Fibroblast of pulmonary artery (primary cell): ENCODE measurements at regions not wholly inside any gene's neighbourhood (a gene's known extent, or its start where the extent isn't known, plus 50 kb on each side); places are given as distances from the start of the nearest gene placed in this dataset.

Source experiments
- DNase-seq: peaks from one replicate; pipeline ENCODE4 v3.0.0-alpha.2; 2010; ENCODE audit warnings: low read depth
- H3K4me3 ChIP-seq: replicated peaks from 2 replicates; pipeline ENCODE4 v1.5.1; 2011; ENCODE audit warnings: low read depth, mild to moderate bottlenecking, control low read depth, low read length, moderate library complexity
- TF ChIP-seq, protein P1 (sequence below): IDR thresholded peaks from 2 replicates; pipeline ENCODE4 v1.5.1; 2011; ENCODE audit warnings: mild to moderate bottlenecking, control low read depth, low read length, inconsistent platforms; ENCODE audit errors: missing control alignments

DNA sequence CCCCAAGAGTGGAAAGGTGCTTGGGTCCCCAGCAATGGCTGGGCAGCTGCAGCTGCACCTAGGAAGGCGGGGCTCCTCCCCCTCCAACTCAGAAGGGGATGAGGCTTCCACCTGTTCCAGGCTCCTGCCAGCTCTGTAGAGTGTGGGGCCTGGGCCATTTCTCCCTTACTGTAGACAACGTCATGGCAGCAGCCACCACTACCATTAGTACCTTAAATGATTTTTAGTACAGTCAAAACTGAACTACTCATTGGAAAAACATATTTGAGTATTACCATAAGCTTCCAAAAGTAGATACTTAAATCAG, 1274.2 kb upstream of the GBE1 start:
- no peak for DNase-seq
- TF ChIP-seq, protein P1, sequence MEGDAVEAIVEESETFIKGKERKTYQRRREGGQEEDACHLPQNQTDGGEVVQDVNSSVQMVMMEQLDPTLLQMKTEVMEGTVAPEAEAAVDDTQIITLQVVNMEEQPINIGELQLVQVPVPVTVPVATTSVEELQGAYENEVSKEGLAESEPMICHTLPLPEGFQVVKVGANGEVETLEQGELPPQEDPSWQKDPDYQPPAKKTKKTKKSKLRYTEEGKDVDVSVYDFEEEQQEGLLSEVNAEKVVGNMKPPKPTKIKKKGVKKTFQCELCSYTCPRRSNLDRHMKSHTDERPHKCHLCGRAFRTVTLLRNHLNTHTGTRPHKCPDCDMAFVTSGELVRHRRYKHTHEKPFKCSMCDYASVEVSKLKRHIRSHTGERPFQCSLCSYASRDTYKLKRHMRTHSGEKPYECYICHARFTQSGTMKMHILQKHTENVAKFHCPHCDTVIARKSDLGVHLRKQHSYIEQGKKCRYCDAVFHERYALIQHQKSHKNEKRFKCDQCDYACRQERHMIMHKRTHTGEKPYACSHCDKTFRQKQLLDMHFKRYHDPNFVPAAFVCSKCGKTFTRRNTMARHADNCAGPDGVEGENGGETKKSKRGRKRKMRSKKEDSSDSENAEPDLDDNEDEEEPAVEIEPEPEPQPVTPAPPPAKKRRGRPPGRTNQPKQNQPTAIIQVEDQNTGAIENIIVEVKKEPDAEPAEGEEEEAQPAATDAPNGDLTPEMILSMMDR, result no peak
- no peak overlapping the region for H3K4me3 ChIP-seq

DNA sequence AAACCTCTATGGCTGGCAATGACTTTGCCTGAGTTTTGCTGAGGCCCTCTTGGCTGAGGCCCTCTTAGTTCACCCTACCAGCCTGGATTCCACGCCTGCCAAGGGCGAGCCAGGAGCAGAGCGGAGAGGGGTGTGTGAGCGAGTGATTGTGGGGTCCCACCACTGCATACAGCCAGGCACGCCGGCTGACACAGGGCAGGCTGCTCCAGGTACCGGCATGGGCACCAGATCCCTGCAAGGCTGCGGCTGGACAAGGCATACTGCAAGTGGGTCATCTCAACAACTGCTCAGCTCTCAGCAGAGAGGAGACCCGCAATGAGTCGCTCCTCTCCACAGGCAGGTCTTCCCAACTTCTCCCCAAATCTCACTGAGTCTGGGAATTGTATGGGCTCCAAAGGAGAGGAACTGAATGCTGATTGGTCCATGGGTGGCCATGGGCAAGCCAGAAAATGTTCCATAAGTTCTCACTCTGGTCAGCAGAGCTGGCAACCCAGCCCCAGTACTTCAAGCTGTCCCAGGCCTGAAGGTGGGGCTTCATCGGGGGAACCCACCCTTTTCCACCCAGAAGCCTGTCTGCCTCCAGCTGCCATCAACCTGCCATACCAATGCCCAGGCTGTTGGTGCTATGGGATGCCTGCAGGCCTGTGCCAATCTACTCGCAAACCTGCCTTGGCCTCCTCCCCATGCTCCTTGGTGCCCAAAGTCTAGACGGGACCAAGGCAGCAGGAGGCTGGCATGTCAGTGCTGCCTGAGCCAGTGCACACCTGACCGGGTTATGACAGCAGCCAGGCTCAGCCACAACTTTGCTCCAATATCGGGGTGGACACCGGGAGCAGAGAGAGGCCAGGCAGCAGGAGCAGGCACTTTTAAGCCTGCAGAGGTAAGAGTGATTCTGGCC, 1273.6 kb upstream of the GBE1 start:
- TF ChIP-seq, protein P1, result no peak
- H3K4me3 ChIP-seq, result no peak overlapping the region
- DNase-seq, result no peak

DNA sequence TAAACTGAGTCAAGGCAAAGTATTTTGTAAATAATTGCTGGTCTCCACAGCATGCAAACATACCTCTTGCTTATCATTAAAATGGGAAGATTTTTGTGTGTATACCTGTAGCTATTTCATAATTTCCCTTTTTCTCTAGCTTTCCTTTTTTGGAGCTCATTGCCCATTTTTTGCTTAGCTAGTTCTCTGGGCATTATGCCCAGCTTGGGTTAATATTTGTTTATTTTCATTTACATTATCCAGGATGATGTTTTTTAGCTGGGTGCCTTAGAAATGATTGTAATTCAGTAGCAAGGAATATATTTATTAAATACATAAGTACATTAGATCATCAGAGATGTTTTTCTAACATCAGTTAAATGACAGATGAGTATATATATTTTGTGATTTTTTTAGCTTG, 1271.7 kb upstream of the GBE1 start:
- TF ChIP-seq, protein P1, result no peak
- DNase-seq, result no peak
- H3K4me3 ChIP-seq, result no peak overlapping the region

DNA sequence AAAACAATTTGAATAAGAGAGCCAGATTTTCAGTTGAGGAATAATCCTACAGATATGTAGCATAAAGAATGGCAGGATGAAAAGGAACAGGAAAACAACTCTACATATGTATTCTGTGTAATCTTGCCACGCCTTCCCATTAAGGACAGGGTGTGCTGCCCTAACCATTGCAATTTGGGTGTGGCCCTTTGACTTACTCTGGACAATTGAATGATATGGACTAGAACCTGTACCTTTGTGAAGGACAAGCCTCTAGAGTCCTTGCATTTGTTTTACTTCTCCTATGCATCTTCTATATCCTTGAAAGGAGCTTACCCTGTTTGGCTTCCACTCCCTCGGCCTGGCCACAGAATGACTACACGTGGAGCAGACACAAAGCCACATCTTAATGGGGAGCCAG, 1261.6 kb upstream of the GBE1 start:
- no peak for DNase-seq
- no peak overlapping the region for H3K4me3 ChIP-seq
- TF ChIP-seq, protein P1, result no peak

DNA sequence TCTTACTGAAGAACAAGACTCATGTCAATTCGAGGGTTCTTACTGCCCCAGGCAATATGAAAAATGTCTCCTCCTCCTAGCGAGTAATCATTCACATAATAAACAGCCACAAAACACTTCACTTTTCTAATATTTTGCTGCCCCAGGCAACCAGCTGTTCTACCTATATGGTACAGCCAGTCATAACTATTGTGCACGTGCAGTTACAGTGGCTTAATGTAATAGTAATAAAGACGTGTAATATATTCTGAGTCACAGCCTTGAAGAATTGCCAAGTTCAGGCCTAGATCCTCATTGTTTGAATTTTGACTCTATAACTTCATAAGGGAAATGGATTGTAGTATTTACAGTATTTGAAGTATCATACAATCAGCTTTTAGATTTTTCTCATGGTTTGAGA, 1250.0 kb upstream of the GBE1 start:
- TF ChIP-seq, protein P1, result no peak

DNA sequence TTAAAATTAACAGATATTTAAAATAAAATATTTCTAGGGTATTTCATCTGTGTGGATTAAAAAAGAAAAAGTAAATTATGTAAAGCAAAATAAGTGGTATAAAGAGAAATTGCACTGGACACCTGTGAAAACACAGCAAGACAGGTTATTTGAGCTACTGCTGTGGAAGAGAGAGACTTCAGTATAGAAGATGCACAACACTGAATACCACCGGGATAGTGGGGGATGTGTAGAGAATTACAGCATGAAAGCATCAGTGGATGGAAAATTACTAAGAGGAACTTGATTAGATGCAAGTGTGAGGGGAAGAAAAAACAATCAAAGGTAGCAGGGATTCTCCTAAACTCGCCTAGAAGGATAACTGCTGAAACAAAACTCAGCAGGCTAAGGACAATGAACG, 1242.5 kb upstream of the GBE1 start:
- H3K4me3 ChIP-seq, result no peak overlapping the region
- TF ChIP-seq, protein P1, result no peak
- DNase-seq, result no peak

More for the DNA sequence above, 1250.0 kb upstream of the GBE1 start:
- no peak overlapping the region for H3K4me3 ChIP-seq
- DNase-seq, result no peak
